GM23338 (cell line): ENCODE measurements at regions not wholly inside any gene's neighbourhood (a gene's known extent, or its start where the extent isn't known, plus 50 kb on each side); places are given as distances from the start of the nearest gene placed in this dataset.

ENCODE experiments used
- ATAC-seq: fragments of 200-7000 bp; cut with Tn5 transposase; 3 replicates; pipeline ENCODE4 v1.9.1; 2020
- DNase-seq: peaks from one replicate; pipeline ENCODE4 v3.0.0-alpha.2; 2015; ENCODE audit warnings: low spot score
- H2AFZ ChIP-seq: fragments of 200-600 bp; sonication (generic); 2 replicates; pipeline ENCODE4 v1.8.0; 2016; ENCODE audit warnings: antibody characterized with exemption, mild to moderate bottlenecking, moderate library complexity
- H3F3A ChIP-seq: fragments of 200-600 bp; sonication (generic); replicated peaks from 2 replicates; pipeline ENCODE4 v1.8.0; 2017; ENCODE audit warnings: antibody characterized with exemption, mixed run types, low read depth
- H3K27ac ChIP-seq: fragments of 200-600 bp; sonication (generic); 2 replicates; pipeline ENCODE4 v1.6.1; 2016; ENCODE audit warnings: low read depth
- H3K27me3 ChIP-seq: fragments of 200-600 bp; sonication (generic); 2 replicates; pipeline ENCODE4 v1.8.0; 2016; ENCODE audit warnings: mild to moderate bottlenecking, mixed run types, moderate library complexity; ENCODE audit not compliant: insufficient read depth
- H3K36me3 ChIP-seq: fragments of 200-600 bp; sonication (generic); 2 replicates; pipeline ENCODE4 v1.8.0; 2016; ENCODE audit warnings: mild to moderate bottlenecking; ENCODE audit not compliant: insufficient read depth
- H3K4me1 ChIP-seq: fragments of 200-600 bp; sonication (generic); 2 replicates; pipeline ENCODE4 v1.8.0; 2016; ENCODE audit warnings: mild to moderate bottlenecking, moderate library complexity; ENCODE audit not compliant: insufficient read depth
- H3K4me2 ChIP-seq: fragments of 200-600 bp; sonication (generic); 2 replicates; pipeline ENCODE4 v1.7.1; 2017; ENCODE audit warnings: mixed run types
- H3K4me3 ChIP-seq: fragments of 200-600 bp; sonication (generic); 2 replicates; pipeline ENCODE4 v1.6.1; 2016; ENCODE audit warnings: mixed run types
- H3K79me2 ChIP-seq: fragments of 200-600 bp; sonication (generic); replicated peaks from 2 replicates; pipeline ENCODE4 v1.8.0; 2017; ENCODE audit warnings: mild to moderate bottlenecking; ENCODE audit not compliant: insufficient read depth
- H3K9me2 ChIP-seq: fragments of 200-600 bp; sonication (generic); 2 replicates; pipeline ENCODE4 v1.8.0; 2017; ENCODE audit not compliant: insufficient read depth
- H4K20me1 ChIP-seq: fragments of 200-600 bp; sonication (generic); replicated peaks from 2 replicates; pipeline ENCODE4 v1.8.0; 2017; ENCODE audit warnings: mild to moderate bottlenecking; ENCODE audit not compliant: insufficient read depth
- H3K27ac Mint-ChIP-seq: 2 replicates; pipeline ENCODE4 v1.8.0; 2020; ENCODE audit warnings: inconsistent platforms, mild to moderate bottlenecking, moderate library complexity, mixed read lengths
- H3K27me3 Mint-ChIP-seq: 3 replicates; pipeline ENCODE4 v1.8.0; 2022; ENCODE audit warnings: low read depth, mild to moderate bottlenecking, moderate library complexity, mixed read lengths, inconsistent platforms; ENCODE audit not compliant: insufficient read depth, poor library complexity
- H3K36me3 Mint-ChIP-seq: 3 replicates; pipeline ENCODE4 v1.8.0; 2021; ENCODE audit warnings: low read depth, mild to moderate bottlenecking, inconsistent platforms, moderate library complexity, mixed read lengths
- H3K4me1 Mint-ChIP-seq: 3 replicates; pipeline ENCODE4 v1.8.0; 2020; ENCODE audit warnings: mild to moderate bottlenecking, inconsistent platforms, mixed read lengths
- H3K4me3 Mint-ChIP-seq: 3 replicates; pipeline ENCODE4 v1.8.0; 2021; ENCODE audit warnings: moderate library complexity, mild to moderate bottlenecking, inconsistent platforms, mixed read lengths
- H3K9me3 Mint-ChIP-seq: 3 replicates; pipeline ENCODE4 v1.8.0; 2020; ENCODE audit warnings: moderate library complexity, mild to moderate bottlenecking, inconsistent platforms, mixed read lengths
- CREB1 ChIP-seq: fragments of 250-450 bp; sonication (Bioruptor Pico); IDR thresholded peaks from 2 replicates; pipeline ENCODE4 v1.5.0; 2020; ENCODE audit warnings: low read depth, mild to moderate bottlenecking, moderate library complexity
- EZH2 ChIP-seq: fragments of 200-600 bp; sonication (generic); IDR thresholded peaks from one replicate; pipeline ENCODE4 v1.8.0; 2017; ENCODE audit warnings: antibody characterized with exemption, mild to moderate bottlenecking, low read depth; ENCODE audit not compliant: unreplicated experiment
- NANOG ChIP-seq: IDR thresholded peaks from 2 replicates; pipeline ENCODE4 v1.6.1; 2016; ENCODE audit warnings: antibody characterized with exemption, borderline replicate concordance
- STAT1 ChIP-seq: IDR thresholded peaks from one replicate; pipeline ENCODE4 v1.6.1; 2016; ENCODE audit warnings: antibody characterized with exemption; ENCODE audit not compliant: unreplicated experiment
- ZNF114 ChIP-seq: fragments of 250-450 bp; sonication (Bioruptor Pico); IDR thresholded peaks from 2 replicates; pipeline ENCODE4 v1.5.0; 2020; ENCODE audit warnings: mild to moderate bottlenecking, moderate library complexity
- ZNF331 ChIP-seq: fragments of 250-450 bp; sonication (Bioruptor Pico); IDR thresholded peaks from 2 replicates; pipeline ENCODE4 v1.5.0; 2020; ENCODE audit warnings: low read depth, mild to moderate bottlenecking, moderate library complexity
- TF ChIP-seq, protein P1 (sequence below): IDR thresholded peaks from 2 replicates; pipeline ENCODE4 v1.6.1; 2016; ENCODE audit warnings: antibody characterized with exemption
- TF ChIP-seq, protein P2 (sequence below), 2 experiments: fragments of 200-600 bp in 1 of 2; sonication (generic) in 1 of 2; conservative IDR thresholded peaks; 2 replicates each; pipeline versions ENCODE4 v1.5.1 to v1.6.1; 2016 to 2017; ENCODE audit warnings: antibody characterized with exemption in 2 of 2, low read depth in 2 of 2, mild to moderate bottlenecking in 2 of 2, moderate library complexity in 1 of 2
- TF ChIP-seq, protein P3 (sequence below): fragments of 250-450 bp; sonication (Bioruptor Pico); IDR thresholded peaks from 2 replicates; pipeline ENCODE4 v1.5.0; 2020; ENCODE audit warnings: mild to moderate bottlenecking, moderate library complexity

DNA sequence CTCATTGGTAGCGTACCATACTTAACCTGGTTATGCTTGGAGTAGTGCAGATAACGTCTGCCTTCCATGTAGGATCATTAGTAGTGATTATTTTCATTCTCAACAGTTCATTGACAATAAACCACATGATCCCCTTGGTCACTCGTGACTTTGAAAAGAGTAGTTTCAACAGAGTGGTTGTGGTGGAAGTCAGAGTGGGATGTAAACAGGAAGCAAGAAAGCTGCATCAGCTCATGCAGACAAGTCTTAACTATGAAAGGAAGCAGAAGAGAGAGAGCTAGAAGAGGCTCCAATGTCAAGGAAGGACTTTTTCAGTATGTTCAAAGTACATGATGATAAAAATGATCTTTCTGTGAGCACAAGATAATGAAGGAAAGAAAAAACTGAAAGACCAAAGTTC lies 287.4 kb downstream of the MBD2 start:
- H3K27ac Mint-ChIP-seq, result no peak overlapping the region
- H3K9me3 Mint-ChIP-seq, result peaks cover 20% of the 10 kb centered on the region; the same call in 2 of the 3 replicates

DNA sequence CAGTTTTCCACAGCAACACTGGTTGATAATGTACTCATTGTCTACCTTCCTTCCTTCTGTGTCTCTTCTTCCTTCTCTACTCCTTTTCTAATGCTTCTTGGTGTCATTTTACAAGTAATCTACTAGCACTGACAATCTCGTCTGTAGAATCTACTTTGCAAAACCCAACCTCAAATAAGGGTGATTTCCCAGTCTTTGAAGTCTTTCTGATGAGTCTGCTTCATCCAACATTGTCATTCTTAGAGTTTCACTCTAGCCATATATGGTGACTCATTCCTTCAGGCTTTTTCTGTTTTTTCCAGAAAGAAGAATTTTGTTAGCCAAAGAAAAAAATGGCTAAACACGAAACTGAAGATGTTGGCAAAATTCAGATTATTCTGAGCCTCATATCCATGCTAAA lies 288.7 kb downstream of the MBD2 start:
- no peak overlapping the region for H2AFZ ChIP-seq
- no peaks in the 10 kb centered on the region for H3K27me3 ChIP-seq
- 0 out of 2 replicates have a peak, but pooled peaks cover 6% of the 10 kb centered on the region for H3K9me2 ChIP-seq
- H3K79me2 ChIP-seq, result no peaks in the 10 kb centered on the region
- no peak overlapping the region for H3K4me3 ChIP-seq
- Mint-ChIP-seq H3K4me1 (no peaks in the 10 kb centered on the region), H3K27ac (no peak overlapping the region), H3K4me3 (no peak overlapping the region), H3K9me3 (peaks cover 8% of the 10 kb centered on the region; the same call in 1 of the 3 replicates), H3K27me3 (no peaks in the 10 kb centered on the region), H3K36me3 (no peaks in the 10 kb centered on the region)
- H3K27ac ChIP-seq, result no peak overlapping the region
- DNase-seq, result no peak
- H3K36me3 ChIP-seq, result no peaks in the 10 kb centered on the region
- H3F3A ChIP-seq, result no peaks in the 10 kb centered on the region
- no peak for ATAC-seq
- no peaks in the 10 kb centered on the region for H4K20me1 ChIP-seq
- H3K4me1 ChIP-seq, result no peaks in the 10 kb centered on the region
- no peak overlapping the region for H3K4me2 ChIP-seq
- no peak for TF ChIP-seq ZNF331 (CRISPR knock-in tag)
- TF ChIP-seq CREB1 (CRISPR knock-in tag), result no peak
- TF ChIP-seq, protein P1, sequence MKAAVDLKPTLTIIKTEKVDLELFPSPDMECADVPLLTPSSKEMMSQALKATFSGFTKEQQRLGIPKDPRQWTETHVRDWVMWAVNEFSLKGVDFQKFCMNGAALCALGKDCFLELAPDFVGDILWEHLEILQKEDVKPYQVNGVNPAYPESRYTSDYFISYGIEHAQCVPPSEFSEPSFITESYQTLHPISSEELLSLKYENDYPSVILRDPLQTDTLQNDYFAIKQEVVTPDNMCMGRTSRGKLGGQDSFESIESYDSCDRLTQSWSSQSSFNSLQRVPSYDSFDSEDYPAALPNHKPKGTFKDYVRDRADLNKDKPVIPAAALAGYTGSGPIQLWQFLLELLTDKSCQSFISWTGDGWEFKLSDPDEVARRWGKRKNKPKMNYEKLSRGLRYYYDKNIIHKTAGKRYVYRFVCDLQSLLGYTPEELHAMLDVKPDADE, result no peak
- TF ChIP-seq, protein P2, sequence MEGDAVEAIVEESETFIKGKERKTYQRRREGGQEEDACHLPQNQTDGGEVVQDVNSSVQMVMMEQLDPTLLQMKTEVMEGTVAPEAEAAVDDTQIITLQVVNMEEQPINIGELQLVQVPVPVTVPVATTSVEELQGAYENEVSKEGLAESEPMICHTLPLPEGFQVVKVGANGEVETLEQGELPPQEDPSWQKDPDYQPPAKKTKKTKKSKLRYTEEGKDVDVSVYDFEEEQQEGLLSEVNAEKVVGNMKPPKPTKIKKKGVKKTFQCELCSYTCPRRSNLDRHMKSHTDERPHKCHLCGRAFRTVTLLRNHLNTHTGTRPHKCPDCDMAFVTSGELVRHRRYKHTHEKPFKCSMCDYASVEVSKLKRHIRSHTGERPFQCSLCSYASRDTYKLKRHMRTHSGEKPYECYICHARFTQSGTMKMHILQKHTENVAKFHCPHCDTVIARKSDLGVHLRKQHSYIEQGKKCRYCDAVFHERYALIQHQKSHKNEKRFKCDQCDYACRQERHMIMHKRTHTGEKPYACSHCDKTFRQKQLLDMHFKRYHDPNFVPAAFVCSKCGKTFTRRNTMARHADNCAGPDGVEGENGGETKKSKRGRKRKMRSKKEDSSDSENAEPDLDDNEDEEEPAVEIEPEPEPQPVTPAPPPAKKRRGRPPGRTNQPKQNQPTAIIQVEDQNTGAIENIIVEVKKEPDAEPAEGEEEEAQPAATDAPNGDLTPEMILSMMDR (conservative IDR thresholded peaks at IDR 0.05; ENCODE audit: low read depth in 2 of 2), result no peak
- TF ChIP-seq NANOG, result no peak
- no peak for TF ChIP-seq ZNF114 (CRISPR knock-in tag)
- TF ChIP-seq, protein P3, sequence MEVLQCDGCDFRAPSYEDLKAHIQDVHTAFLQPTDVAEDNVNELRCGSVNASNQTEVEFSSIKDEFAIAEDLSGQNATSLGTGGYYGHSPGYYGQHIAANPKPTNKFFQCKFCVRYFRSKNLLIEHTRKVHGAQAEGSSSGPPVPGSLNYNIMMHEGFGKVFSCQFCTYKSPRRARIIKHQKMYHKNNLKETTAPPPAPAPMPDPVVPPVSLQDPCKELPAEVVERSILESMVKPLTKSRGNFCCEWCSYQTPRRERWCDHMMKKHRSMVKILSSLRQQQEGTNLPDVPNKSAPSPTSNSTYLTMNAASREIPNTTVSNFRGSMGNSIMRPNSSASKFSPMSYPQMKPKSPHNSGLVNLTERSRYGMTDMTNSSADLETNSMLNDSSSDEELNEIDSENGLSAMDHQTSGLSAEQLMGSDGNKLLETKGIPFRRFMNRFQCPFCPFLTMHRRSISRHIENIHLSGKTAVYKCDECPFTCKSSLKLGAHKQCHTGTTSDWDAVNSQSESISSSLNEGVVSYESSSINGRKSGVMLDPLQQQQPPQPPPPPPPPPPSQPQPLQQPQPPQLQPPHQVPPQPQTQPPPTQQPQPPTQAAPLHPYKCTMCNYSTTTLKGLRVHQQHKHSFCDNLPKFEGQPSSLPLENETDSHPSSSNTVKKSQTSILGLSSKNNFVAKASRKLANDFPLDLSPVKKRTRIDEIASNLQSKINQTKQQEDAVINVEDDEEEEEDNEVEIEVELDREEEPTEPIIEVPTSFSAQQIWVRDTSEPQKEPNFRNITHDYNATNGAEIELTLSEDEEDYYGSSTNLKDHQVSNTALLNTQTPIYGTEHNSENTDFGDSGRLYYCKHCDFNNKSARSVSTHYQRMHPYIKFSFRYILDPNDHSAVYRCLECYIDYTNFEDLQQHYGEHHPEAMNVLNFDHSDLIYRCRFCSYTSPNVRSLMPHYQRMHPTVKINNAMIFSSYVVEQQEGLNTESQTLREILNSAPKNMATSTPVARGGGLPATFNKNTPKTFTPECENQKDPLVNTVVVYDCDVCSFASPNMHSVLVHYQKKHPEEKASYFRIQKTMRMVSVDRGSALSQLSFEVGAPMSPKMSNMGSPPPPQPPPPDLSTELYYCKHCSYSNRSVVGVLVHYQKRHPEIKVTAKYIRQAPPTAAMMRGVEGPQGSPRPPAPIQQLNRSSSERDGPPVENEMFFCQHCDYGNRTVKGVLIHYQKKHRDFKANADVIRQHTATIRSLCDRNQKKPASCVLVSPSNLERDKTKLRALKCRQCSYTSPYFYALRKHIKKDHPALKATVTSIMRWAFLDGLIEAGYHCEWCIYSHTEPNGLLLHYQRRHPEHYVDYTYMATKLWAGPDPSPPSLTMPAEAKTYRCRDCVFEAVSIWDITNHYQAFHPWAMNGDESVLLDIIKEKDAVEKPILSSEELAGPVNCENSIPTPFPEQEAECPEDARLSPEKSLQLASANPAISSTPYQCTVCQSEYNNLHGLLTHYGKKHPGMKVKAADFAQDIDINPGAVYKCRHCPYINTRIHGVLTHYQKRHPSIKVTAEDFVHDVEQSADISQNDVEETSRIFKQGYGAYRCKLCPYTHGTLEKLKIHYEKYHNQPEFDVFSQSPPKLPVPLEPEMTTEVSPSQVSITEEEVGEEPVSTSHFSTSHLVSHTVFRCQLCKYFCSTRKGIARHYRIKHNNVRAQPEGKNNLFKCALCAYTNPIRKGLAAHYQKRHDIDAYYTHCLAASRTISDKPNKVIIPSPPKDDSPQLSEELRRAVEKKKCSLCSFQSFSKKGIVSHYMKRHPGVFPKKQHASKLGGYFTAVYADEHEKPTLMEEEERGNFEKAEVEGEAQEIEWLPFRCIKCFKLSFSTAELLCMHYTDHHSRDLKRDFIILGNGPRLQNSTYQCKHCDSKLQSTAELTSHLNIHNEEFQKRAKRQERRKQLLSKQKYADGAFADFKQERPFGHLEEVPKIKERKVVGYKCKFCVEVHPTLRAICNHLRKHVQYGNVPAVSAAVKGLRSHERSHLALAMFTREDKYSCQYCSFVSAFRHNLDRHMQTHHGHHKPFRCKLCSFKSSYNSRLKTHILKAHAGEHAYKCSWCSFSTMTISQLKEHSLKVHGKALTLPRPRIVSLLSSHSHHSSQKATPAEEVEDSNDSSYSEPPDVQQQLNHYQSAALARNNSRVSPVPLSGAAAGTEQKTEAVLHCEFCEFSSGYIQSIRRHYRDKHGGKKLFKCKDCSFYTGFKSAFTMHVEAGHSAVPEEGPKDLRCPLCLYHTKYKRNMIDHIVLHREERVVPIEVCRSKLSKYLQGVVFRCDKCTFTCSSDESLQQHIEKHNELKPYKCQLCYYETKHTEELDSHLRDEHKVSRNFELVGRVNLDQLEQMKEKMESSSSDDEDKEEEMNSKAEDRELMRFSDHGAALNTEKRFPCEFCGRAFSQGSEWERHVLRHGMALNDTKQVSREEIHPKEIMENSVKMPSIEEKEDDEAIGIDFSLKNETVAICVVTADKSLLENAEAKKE (CRISPR knock-in tag), result no peak

More for the DNA sequence above, 287.4 kb downstream of the MBD2 start:
- H3K4me2 ChIP-seq, result no peak overlapping the region
- 0 out of 2 replicates have a peak, but pooled peaks cover 7% of the 10 kb centered on the region for H3K9me2 ChIP-seq
- H3K4me3 Mint-ChIP-seq, result no peak overlapping the region
- H3K27ac ChIP-seq, result no peak overlapping the region
- no peaks in the 10 kb centered on the region for H4K20me1 ChIP-seq
- no peaks in the 10 kb centered on the region for H3K36me3 ChIP-seq
- no peaks in the 10 kb centered on the region for H3K27me3 Mint-ChIP-seq
- ATAC-seq, result no peak
- TF ChIP-seq CREB1 (CRISPR knock-in tag) (no peak), EZH2 (no peak), NANOG (no peak), STAT1 (no peak)
- TF ChIP-seq, protein P1, result no peak
- no peaks in the 10 kb centered on the region for H3K79me2 ChIP-seq
- no peaks in the 10 kb centered on the region for H3F3A ChIP-seq
- H3K4me1 Mint-ChIP-seq, result no peaks in the 10 kb centered on the region
- peaks cover 4% of the 10 kb centered on the region; the same call in 2 of the 3 replicates for H3K36me3 Mint-ChIP-seq
- no peaks in the 10 kb centered on the region for H3K4me1 ChIP-seq
- DNase-seq, result no peak
- no peak overlapping the region for H3K4me3 ChIP-seq
- no peak overlapping the region for H2AFZ ChIP-seq
- no peaks in the 10 kb centered on the region for H3K27me3 ChIP-seq
